ENCODE measurements at regions not wholly inside any gene's neighbourhood (a gene's known extent, or its start where the extent isn't known, plus 50 kb on each side); places are given as distances from the start of the nearest gene placed in this dataset.
"Not testable (repeated sequence)": the region's sequence is repeated elsewhere in the genome, so short reads cannot be mapped to it uniquely, and the experiment has no call there.

GRCh38 chr15:39409876-39410530 lies 170.9 kb upstream of the THBS1 start:
- no peak for DNase-seq (ENCODE audit: insufficient read length, low spot score)
- no peak for TF ChIP-seq POLR2AphosphoS5 (IDR thresholded peaks at IDR 0.05; ENCODE audit: low read depth, low read length)
- TF ChIP-seq TAF1 (IDR thresholded peaks at IDR 0.05; ENCODE audit: low read depth, low read length), result no peak
- no peak for TF ChIP-seq POU2F2 (IDR thresholded peaks at IDR 0.05; ENCODE audit: low read depth, low read length)
- TF ChIP-seq SPI1 (IDR thresholded peaks at IDR 0.05; ENCODE audit: low read depth, low read length), result no peak
- TF ChIP-seq POLR2A (IDR thresholded peaks at IDR 0.05; ENCODE audit: low read depth, low read length), result no peak
- FAIRE-seq, result peak; percentile 54

- TF ChIP-seq TAF1 (IDR thresholded peaks at IDR 0.05; ENCODE audit: low read depth, low read length), result no peak
- TF ChIP-seq POLR2AphosphoS5 (IDR thresholded peaks at IDR 0.05; ENCODE audit: low read depth, low read length), result no peak
- no peak for TF ChIP-seq POLR2A (IDR thresholded peaks at IDR 0.05; ENCODE audit: low read depth, low read length)
- no peak for TF ChIP-seq PAX5 (IDR thresholded peaks at IDR 0.05; ENCODE audit: insufficient read depth, low read length, severe bottlenecking)
- TF ChIP-seq POU2F2 (IDR thresholded peaks at IDR 0.05; ENCODE audit: low read depth, low read length), result 0 out of 2 replicates have a peak, but pooled peaks have one; percentile 22
- peak; percentile 30; the same call in 1 of the 2 replicates for TF ChIP-seq SPI1 (IDR thresholded peaks at IDR 0.05; ENCODE audit: low read depth, low read length)
- peak; percentile 97 for FAIRE-seq
- DNase-seq (ENCODE audit: insufficient read length, low spot score), result peak; percentile 35
Measured at GRCh38 chr15:39411102-39411989, 169.5 kb upstream of the THBS1 start.

GRCh38 chr15:39413558-39413957 lies 167.3 kb upstream of the THBS1 start:
- DNase-seq (ENCODE audit: insufficient read length, low spot score) (no peak), FAIRE-seq (no peak)
- peak; percentile 81 for TF ChIP-seq SPI1 (IDR thresholded peaks at IDR 0.05; ENCODE audit: low read depth, low read length)
- TF ChIP-seq POLR2A (IDR thresholded peaks at IDR 0.05; ENCODE audit: low read depth, low read length), result no peak
- no peak for TF ChIP-seq POLR2AphosphoS5 (IDR thresholded peaks at IDR 0.05; ENCODE audit: low read depth, low read length)
- TF ChIP-seq TAF1 (IDR thresholded peaks at IDR 0.05; ENCODE audit: low read depth, low read length), result no peak
- TF ChIP-seq POU2F2 (IDR thresholded peaks at IDR 0.05; ENCODE audit: low read depth, low read length), result no peak
- TF ChIP-seq PAX5 (IDR thresholded peaks at IDR 0.05; ENCODE audit: insufficient read depth, low read length, severe bottlenecking), result no peak

- FAIRE-seq (no peak), DNase-seq (ENCODE audit: insufficient read length, low spot score) (no peak)
- TF ChIP-seq TAF1 (IDR thresholded peaks at IDR 0.05; ENCODE audit: low read depth, low read length) (no peak), SPI1 (IDR thresholded peaks at IDR 0.05; ENCODE audit: low read depth, low read length) (no peak), PAX5 (IDR thresholded peaks at IDR 0.05; ENCODE audit: insufficient read depth, low read length, severe bottlenecking) (no peak), POU2F2 (IDR thresholded peaks at IDR 0.05; ENCODE audit: low read depth, low read length) (no peak), POLR2AphosphoS5 (IDR thresholded peaks at IDR 0.05; ENCODE audit: low read depth, low read length) (no peak), POLR2A (IDR thresholded peaks at IDR 0.05; ENCODE audit: low read depth, low read length) (no peak)
Measured at GRCh38 chr15:39414201-39414600, 166.7 kb upstream of the THBS1 start.

- no peak for DNase-seq (ENCODE audit: insufficient read length, low spot score)
- TF ChIP-seq TAF1 (IDR thresholded peaks at IDR 0.05; ENCODE audit: low read depth, low read length), result no peak
- no peak for TF ChIP-seq PAX5 (IDR thresholded peaks at IDR 0.05; ENCODE audit: insufficient read depth, low read length, severe bottlenecking)
- TF ChIP-seq POLR2AphosphoS5 (IDR thresholded peaks at IDR 0.05; ENCODE audit: low read depth, low read length), result no peak
- TF ChIP-seq SPI1 (IDR thresholded peaks at IDR 0.05; ENCODE audit: low read depth, low read length), result no peak
- TF ChIP-seq POLR2A (IDR thresholded peaks at IDR 0.05; ENCODE audit: low read depth, low read length), result no peak
- no peak for TF ChIP-seq POU2F2 (IDR thresholded peaks at IDR 0.05; ENCODE audit: low read depth, low read length)
- FAIRE-seq, result no peak
Measured at GRCh38 chr15:39415634-39416033, 165.2 kb upstream of the THBS1 start.

GRCh38 chr15:39416258-39416657 lies 164.6 kb upstream of the THBS1 start:
- DNase-seq (ENCODE audit: insufficient read length, low spot score) (no peak), FAIRE-seq (no peak)
- TF ChIP-seq PAX5 (IDR thresholded peaks at IDR 0.05; ENCODE audit: insufficient read depth, low read length, severe bottlenecking) (no peak), POU2F2 (IDR thresholded peaks at IDR 0.05; ENCODE audit: low read depth, low read length) (no peak), SPI1 (IDR thresholded peaks at IDR 0.05; ENCODE audit: low read depth, low read length) (no peak), POLR2A (IDR thresholded peaks at IDR 0.05; ENCODE audit: low read depth, low read length) (no peak)

GRCh38 chr15:39417366-39418134 lies 163.3 kb upstream of the THBS1 start:
- FAIRE-seq (no peak), DNase-seq (ENCODE audit: insufficient read length, low spot score) (no peak)
- TF ChIP-seq SPI1 (IDR thresholded peaks at IDR 0.05; ENCODE audit: low read depth, low read length) (no peak), POLR2AphosphoS5 (IDR thresholded peaks at IDR 0.05; ENCODE audit: low read depth, low read length) (no peak), TAF1 (IDR thresholded peaks at IDR 0.05; ENCODE audit: low read depth, low read length) (no peak), PAX5 (IDR thresholded peaks at IDR 0.05; ENCODE audit: insufficient read depth, low read length, severe bottlenecking) (no peak), POU2F2 (IDR thresholded peaks at IDR 0.05; ENCODE audit: low read depth, low read length) (no peak)

GRCh38 chr15:39419651-39420050 lies 161.2 kb upstream of the THBS1 start:
- TF ChIP-seq POU2F2 (IDR thresholded peaks at IDR 0.05; ENCODE audit: low read depth, low read length) (no peak), TAF1 (IDR thresholded peaks at IDR 0.05; ENCODE audit: low read depth, low read length) (no peak)
- FAIRE-seq (no peak), DNase-seq (ENCODE audit: insufficient read length, low spot score) (no peak)

GRCh38 chr15:39420123-39420852 lies 160.6 kb upstream of the THBS1 start:
- DNase-seq (ENCODE audit: insufficient read length, low spot score); FAIRE-seq: not testable (repeated sequence)

GRCh38 chr15:39420853-39421192 lies 160.1 kb upstream of the THBS1 start:
- not testable (repeated sequence) for DNase-seq (ENCODE audit: insufficient read length, low spot score); FAIRE-seq
